Esophagus mucosa (tissue), 1 donor: ENCODE measurements at regions not wholly inside any gene's neighbourhood (a gene's known extent, or its start where the extent isn't known, plus 50 kb on each side); places are given as distances from the start of the nearest gene placed in this dataset.

ENCODE experiments used
- ATAC-seq: fragments of 200-7000 bp; cut with Tn5 transposase; one replicate; pipeline ENCODE4 v1.9.1; 2020
- donor health status: DM: yes; HTN: yes; CAD: no.

DNA sequence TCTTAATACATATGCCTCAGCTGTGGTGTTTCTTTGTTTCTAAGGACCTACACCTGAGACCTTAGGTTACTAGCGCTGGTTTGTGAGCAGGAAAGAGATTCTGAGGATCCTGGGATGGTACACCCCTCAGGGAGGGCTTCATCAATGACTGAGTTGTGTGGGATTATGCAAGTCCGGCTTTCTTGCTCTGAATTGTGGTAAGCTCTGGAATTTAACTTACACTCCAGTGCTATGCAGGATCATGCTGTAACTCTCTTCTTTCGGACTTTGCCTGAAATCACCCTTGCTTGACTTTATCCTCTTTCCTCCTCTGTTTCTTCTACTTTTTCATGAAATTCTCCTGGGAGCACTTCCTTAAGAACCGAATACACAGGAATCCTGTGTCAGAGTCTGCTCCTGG lies 431.5 kb upstream of the BOD1L1 start:
- no peak for ATAC-seq

DNA sequence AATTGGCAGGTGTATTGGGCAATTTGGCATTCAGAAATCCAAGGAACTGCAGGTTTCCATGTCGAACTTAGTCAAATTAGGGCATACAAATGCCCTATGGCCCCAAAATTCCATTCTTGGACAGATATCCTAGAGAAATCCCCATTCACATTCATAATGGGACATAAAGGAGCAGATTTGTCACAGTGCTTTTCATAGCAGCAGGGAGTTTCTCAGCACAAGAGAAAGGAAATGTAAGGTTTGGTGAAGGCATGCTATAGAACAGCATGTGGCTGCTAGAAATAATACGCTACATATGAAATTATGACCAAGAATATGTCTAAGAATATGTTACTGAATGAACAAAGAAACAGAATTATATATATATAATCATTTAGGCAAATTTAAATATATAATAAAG lies 437.5 kb upstream of the BOD1L1 start:
- no peak for ATAC-seq

DNA sequence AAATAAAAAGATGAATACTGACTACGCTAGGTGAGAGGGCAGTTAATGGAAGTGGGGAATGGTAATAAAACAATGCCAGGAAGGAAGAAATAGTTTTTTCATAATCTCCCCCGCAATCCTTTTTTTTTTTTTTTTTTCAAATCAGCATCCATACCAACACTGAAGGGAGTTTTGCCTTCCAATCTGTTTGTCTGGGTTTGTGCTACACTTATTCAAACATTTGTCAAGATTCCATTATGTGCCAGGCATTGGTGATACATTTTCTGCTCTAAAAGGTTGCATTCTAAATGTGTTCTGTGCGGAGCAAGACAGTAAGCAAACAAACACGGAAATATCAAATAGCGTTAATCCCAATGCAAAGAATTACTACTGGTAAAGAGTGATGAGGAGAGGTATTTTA lies 437.9 kb upstream of the BOD1L1 start:
- no peak for ATAC-seq

DNA sequence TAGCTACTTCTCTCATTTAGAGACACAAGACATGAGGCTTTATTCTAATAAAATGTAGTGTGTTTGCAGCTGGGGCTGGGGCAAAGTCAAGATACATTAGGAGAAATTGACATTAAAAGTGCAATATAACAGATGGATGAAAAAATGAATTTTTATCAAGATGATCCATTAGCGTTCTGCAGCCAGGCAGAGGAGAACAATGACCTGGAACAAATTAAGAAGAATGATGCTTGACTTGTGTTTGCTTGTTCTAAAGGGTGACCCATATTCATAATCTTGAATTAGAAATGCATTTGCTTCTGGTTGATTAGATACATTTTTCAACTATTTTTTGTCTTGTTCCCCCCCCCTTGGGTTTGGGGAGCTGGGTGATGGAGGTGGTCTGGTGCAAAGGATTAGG lies 439.5 kb upstream of the BOD1L1 start:
- no peak for ATAC-seq

DNA sequence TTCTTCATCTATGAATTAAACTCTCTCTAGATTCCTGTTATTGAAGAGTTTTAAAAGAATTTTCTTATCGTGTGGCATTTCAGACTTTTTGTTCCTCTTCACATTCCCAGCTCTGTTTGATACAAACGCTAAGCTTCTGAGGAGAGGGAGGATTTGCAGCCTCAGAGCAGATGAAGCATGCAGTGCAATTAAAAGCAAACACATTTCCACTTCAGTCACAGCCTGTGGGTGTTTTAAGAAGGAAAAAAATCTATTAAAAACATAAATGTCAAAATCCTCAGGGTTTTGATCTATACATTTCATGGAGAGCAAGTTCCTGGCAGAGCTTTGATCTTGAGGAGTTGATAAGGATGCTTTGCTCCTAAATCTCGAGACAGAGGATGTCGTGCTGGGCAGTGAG lies 442.4 kb upstream of the BOD1L1 start:
- no peak for ATAC-seq

DNA sequence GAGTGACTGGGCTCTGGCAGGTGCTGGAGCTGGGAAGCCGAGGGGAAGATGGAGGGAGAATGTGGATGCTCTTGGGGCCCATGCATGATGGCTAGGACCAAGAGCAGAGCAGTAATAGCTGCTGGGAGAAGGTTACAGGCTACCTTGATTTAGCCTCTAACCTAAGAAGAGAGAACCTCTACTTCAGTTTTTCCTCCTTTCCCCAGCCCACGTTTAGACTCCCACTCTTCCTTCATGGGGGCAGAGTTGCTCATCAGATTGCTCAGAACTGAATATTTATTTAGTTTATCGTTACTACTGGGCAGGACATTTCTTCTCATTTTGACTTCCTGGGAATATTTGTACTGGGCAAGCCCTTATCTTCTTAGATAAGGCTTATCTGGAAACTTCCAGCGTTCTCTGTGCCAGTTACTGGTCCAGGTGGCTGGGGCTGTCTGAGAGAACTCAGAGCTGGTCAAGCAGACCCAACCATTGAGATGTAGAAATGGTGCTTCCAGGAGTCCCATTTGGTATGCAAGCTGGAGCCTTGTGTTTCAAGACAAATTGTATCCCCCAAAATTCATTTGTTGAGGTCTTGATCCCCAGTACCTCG lies 442.9 kb upstream of the BOD1L1 start:
- no peak for ATAC-seq

DNA sequence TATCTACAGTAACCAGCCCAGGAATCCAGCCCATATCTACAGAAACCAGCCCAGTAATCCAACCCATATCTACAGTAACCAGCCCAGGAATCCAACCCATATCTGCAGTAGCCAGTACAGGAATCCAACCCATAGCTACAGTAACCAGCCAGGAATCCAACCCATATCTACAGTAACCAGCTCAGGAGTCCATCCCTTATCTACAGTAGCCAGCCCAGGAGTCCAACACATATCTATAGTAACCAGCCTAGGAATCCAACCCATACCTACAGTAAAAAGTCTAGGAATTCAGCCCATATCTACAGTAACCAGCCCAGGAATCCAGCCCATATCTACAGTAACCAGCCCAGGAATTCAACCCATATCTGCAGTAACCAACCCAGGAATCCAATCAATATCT lies 445.0 kb upstream of the BOD1L1 start:
- ATAC-seq = no peak

DNA sequence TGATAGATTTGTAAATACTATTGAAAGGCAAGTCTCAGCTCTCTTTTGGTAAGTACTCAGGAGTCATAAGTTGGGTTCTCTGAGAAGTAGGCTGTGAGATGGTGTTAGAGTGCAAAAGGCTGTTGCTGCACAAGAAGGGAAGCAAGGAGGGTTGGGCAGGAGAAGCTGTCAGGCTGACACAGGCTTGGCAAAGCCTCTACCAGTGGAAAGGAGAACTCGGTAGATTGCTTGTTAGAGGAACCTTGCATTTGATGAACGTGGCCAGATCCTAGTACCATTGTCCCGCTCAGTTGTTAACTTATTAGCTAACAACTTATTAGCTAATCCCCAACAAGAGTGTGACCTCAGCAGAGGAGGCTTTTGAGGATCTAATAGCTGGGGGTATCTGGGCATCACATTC lies 449.3 kb upstream of the BOD1L1 start:
- no peak for ATAC-seq

DNA sequence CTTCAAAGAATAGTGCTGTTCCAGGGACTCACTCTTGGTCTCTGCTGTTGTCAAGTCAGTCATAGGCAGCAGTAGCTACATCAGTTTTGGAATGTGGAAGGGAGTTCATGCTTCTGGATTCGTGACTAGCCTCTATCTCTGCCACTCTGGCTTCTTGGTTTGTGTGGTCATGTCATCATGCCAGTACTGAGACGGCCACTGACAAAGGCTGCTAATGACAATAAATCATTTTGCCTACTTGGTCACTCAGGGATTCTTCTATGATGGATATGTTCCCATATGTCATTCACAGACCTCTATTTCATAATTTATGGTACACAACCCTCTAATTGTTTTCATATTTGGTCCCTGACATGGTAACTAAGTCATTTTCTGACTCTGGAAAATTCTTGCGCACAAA lies 450.8 kb upstream of the BOD1L1 start:
- no peak for ATAC-seq

DNA sequence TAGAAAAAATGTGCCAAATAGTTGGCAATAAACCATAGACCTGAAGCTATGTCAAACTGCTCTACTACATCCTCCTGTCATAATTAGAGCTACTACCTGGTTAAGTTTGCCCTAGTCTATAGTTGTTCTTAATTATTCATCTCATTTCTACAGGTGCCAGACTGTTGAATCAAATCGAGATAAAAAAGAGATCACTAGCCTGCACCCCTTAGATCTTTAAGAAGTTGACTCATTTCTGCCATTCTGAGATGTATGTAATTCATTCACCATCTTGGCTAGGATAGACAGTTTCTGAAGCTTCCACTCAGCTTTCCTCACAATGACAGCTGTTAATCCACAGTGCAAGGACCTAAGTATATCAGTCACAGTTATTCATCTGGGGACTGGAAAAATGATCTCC lies 452.1 kb upstream of the BOD1L1 start:
- ATAC-seq = no peak

DNA sequence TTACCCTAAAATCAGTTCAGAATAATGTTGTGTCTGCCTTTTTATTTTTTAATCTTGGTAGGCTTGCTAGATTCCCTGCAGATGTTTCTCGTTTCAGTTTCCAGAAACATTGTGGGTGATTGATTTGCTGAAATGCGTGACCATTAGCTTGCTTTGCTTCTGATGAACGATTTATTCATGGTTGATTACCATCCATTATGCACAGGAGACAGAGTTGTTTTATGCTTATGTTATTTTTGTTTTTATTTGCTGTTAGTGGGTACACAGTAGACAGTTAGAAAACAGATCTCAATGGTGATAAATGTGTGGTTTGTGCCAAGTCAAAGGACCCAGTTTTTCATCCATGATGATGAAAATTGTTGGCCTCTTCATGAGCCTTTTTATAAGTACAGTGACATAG lies 455.6 kb upstream of the BOD1L1 start:
- ATAC-seq = no peak

DNA sequence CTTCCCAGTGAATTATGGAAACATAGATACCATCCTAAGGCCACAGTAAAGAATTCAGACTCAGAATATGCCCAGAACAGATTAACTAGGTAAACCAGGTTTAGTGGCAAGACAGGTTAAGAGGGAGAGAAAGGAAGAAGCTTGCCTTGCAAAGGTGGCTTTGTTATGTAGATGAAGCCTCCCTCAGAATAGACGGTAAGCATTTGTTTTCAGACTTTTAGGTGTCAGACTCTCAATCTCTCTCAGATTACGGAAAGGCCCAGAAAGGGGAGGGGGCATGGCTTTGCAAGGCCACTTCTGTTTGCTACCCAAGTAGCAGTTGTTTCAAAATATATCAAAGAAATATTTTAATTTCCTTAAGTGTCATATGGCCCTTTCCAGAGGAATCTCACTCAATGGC lies 457.1 kb upstream of the BOD1L1 start:
- no peak for ATAC-seq

DNA sequence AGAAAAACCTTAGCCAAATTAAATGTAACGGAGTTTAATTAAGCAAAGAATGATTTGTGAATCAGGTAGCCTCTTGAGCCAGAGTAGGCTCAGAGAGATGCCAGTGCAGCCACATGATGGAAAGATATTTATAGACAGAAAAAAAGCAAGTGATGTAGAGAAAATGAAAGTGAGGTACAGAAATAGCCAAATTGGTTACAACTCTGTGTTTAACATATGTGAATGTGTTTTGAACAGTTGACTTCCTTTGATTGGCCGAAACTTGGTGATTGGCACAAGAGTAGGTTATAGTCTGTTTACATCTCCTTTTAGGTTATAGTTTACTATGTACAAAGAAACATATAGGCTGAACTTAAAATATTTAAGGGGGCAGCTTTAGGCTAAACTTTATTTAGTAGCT lies 459.9 kb upstream of the BOD1L1 start:
- no peak for ATAC-seq

DNA sequence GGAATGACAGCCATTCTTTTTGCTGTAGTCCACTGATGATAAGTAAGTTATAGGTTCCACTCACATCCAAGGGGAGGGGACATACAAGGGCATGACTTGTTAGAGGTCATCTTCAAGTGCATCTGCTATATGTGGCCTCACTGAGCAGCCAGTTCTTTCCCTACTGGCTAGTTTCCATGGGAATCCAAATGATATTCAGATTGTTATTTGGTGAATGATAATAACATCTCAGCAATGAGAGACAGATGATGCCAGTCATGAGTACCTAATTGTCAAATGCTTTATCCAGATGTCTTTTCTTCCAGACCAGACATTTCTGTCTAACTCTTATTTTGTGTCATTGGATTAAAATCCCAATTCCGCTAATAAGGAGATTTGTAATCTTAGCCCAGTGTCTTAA lies 460.4 kb upstream of the BOD1L1 start:
- no peak for ATAC-seq

DNA sequence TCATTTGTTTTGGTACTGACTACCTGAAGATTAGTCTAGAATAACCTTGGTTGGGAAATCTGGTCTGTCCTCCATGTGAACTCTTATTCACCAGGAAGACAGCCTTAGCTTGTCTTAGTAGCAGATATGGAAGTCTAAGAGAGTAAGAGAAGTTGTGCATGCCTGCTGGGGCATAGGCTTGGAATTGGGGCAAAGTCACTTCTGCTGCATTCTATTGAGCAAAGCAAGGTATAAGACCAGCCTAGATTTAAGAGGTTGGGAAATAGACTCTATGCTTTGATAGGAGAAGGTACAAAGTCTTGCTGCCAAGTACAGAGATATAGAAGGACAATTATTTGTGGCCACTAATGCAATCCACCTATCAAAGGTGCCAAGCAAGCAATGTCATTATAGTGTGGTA lies 464.0 kb upstream of the BOD1L1 start:
- no peak for ATAC-seq

DNA sequence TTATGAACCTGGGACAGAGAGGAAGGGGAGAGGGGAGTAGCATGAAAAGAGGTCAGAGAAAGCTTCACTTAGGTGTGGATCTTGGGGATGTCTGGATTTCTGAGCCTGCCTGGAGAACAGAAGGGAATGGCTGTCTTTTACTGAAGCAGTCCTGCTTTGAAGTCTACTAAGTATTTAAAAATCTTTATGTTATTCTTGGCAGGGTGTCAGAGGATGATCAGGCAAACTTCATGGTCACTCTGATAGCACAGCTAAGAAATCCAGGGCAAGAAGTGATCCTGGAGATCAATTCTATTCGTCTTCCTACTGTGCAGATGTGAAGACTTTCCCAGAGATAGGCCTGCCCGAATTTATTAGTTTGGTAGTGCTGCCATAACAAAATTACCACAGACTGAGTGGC lies 464.4 kb upstream of the BOD1L1 start:
- no peak for ATAC-seq

DNA sequence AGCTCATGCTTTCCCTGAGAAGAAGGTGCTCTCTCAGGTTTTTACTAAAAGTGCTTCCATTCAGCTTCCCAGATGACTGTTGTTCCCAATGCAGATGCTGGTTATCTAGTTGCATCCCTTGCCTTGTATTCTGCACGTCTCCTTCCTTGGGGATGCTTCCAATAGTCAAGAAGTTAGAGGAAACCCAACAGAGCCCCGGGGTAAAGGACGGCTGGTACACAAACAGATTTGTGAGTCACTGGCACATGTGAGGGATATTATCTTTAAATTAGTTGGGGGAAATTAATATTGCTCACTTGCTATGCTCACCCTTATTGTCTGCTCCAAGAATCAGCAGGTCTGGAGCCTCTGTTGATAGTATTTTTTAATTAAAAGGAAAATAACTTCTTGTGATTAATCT lies 465.2 kb upstream of the BOD1L1 start:
- no peak for ATAC-seq

DNA sequence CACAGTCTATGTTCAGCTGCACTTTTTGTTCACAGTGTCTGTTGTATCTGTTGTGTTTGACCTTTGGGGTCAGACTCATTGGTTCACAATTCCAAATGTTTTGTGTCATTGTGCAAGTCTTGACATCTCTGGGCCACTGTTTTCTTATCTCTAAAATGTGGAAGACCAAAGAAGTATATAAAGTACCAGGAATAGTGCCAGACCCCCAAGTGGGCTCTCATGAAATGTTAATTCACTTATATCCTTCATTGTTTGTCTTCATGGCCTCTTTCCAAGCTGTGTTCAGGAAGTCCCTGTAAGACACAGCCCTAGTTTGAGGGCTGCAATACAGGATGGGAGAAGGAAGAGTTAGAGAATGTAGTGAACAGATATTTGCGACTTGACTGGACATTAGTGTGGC lies 468.3 kb upstream of the BOD1L1 start:
- no peak for ATAC-seq

DNA sequence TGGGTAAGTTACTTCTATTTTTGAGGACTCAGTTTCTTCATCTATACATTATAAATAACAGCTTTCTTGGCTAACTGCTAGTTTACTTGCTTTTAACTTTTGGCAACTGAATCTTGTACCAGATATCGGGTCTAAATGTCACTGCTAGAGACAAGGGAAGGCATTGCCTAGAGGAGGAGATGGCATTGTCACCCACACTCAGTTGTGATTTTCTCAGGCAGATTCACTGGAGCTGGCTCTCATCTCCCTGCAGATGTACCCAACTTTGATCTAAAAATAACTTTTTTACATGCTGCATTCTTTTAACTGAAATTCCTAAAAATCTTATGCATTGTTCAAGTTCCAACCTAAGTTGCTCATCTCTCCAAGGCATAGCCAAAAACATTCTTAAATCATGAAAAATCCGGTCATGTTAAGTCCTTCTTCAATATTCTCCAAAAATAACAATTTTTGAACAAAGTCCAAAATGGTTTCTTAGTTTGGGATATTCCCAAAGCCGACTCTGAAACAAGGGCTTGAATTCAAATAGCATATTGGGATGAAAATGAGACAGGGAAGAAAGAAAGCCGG lies 469.0 kb upstream of the BOD1L1 start:
- no peak for ATAC-seq

DNA sequence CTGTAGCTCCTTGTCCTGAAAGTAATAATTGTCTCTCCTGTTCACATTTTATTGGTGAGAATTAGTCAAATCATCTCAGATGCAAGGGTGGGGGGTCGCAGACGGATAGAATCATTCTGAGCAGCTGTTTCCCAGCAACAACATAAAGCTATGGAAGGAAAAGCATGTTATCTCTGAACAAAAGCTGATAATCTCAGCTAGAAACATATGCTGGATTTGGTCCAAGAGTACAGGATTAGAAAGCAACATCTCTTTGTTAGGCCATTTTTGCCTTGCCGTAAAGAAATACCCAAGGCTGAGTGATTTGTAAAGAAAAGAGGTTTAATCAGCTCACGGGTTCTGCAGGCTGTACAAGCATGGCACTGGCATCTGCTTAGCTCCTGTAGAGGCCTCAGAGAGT lies 472.8 kb upstream of the BOD1L1 start:
- no peak for ATAC-seq

DNA sequence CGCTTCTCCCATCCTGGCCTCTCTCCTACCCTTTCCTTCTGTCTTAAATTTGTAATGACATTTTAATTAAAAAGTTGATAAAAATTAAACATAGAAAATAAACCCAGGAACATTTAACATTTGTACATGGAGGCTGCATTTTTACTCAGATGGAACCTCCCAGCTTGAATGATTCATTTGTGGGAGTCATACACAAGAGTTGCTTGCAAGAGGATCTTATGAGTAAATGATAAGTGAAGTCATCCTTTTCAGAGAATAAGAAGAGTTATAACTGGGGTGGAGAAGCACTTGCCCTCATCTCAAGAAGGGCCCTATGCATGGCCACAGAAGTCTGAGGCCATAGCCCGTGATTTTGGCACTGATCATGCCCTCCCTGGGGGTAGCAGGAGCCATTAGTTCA lies 482.9 kb upstream of the BOD1L1 start:
- ATAC-seq = no peak

DNA sequence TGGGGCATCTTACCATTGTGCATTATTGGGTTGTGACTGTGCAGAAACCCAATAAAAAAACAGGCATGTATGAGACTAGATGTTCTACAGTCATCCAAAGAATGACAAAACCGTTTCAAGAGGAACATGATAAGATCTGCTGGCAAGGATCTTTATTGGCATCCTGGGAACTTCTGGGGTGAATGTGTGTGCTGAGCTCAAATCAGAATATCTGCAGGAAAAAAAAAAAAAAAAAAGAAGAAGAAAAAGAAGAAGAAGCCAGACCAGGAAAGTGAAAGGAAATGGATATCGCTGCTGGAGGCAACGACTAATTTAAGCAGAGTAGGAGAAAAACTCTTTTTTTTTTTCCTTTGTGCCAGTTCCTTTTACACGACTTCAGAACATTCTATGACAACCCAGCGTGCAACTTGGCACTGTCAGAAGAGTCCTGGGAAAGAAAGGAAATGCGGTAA lies 484.2 kb upstream of the BOD1L1 start:
- no peak for ATAC-seq

DNA sequence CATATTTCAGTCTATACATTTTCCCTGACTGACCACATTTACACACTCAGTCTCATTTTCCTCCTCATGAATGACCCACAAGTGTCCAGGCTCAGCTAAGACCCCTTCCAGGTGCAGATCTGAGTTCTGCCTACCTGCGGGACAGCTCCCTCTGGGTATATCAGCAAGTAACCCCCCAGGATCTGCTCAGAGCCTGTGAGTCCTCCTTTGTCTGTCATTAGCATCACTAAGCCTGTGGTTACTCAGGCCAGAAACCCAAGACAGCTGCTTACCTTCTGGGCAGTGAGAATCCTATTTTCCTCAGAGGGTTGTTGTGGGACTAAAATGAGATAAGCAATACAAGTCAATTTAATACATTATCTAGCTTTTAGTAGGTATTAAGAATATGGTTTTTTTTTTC lies 487.6 kb upstream of the BOD1L1 start:
- ATAC-seq = no peak

DNA sequence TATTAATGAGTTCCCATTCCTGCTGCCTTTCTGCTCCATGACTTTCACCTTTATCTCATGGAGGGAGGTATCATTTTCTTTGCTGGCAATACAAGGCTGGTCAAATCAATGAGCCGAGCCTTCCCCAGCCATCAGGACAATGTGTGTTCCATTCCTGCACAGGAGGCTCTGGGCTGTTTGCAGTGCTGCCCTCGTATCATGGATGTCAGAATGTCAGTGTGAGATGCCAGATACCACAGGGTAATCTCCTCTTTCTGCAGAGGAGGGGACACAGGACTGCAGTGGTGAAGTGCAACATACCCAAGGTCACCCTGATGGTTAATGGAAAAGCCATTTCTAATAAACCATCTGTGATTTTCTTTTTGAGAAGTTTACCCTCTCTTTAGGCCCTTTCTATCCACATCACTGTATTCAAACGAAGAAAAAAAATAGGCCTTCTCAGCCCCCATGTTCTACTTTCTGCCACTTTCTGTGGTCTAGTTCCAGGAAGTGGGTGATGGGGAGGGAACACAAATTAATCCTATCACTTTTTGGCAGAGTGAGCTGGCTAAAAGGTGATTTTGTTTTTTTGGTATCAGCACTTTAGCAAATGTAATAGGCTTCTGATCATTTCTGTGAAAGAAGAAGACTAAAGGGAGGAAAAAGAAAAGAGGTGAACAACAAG lies 490.2 kb upstream of the BOD1L1 start:
- no peak for ATAC-seq

DNA sequence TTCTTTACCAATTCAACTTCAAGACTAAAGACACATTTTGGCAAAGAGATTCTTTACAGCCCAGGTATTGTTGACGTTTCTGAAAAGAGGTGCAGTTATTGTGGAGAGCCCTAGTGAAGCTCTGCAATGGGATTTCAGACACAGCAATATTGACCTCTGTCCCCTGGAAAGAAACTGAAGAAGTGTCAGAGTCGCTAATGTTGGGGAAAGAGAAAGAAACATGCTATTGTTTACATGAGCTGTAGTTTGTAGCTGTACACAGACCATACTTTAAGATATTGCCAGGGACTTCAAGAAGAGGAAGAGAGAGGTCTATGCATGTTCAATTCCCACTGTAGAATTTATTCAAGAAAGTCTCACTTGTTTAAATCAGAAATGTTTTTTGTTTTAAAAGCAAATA lies 497.3 kb upstream of the BOD1L1 start:
- ATAC-seq = no peak
